ENCODE measurements at regions not wholly inside any gene's neighbourhood (a gene's known extent, or its start where the extent isn't known, plus 50 kb on each side); places are given as distances from the start of the nearest gene placed in this dataset.
"Not testable (repeated sequence)": the region's sequence is repeated elsewhere in the genome, so short reads cannot be mapped to it uniquely, and the experiment has no call there.

DNA sequence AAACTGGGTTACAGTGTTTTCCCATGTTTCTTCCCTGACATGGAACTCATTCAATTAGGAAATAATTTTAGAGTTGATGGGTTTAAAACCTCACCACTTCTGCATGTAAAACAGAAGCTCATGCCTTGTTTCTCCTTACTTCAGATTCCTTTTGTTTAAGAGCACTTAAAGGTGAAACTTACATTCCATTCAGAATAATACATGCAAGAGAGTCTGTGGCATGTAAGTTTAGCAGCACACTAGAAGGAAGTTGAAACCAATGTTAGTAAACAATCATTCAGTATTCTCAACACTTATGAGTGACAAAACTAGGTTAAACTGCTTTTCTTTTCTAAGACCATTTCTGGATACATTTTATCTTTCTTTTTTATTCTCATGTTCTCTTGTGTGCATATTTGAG, 495.6 kb upstream of the PTCHD4 start:
- no peaks in the 10 kb centered on the region for H3K27me3 ChIP-seq (ENCODE audit: low read length)

GRCh38 chr6:48597951-48598350, 487.0 kb upstream of the PTCHD4 start:
- Histone ChIP-seq H3K9ac (ENCODE audit: low read length) (no peak overlapping the region), H2AFZ (ENCODE audit: low read depth, low read length, severe bottlenecking) (no peak overlapping the region), H3K27me3 (ENCODE audit: low read length) (no peaks in the 10 kb centered on the region), H3K79me2 (ENCODE audit: insufficient read depth, low read length) (no peaks in the 10 kb centered on the region), H3K4me3 (ENCODE audit: insufficient read depth, low read length, poor library complexity, severe bottlenecking) (no peak overlapping the region), H3K9me3 (ENCODE audit: insufficient read depth, low read length) (no peaks in the 10 kb centered on the region), H3K4me2 (ENCODE audit: low read depth, low read length, poor library complexity, severe bottlenecking) (no peak overlapping the region), H3K9me2 (replicated peaks; ENCODE audit: insufficient read depth, low read length) (no peaks in the 10 kb centered on the region), H3F3A (ENCODE audit: insufficient read depth) (no peaks in the 10 kb centered on the region), H4K20me1 (ENCODE audit: low read depth, low read length) (no peaks in the 10 kb centered on the region), H3K36me3 (ENCODE audit: low read length) (no peaks in the 10 kb centered on the region), H3K27ac (ENCODE audit: low read depth, low read length) (no peak overlapping the region)
- TF ChIP-seq, protein P1, sequence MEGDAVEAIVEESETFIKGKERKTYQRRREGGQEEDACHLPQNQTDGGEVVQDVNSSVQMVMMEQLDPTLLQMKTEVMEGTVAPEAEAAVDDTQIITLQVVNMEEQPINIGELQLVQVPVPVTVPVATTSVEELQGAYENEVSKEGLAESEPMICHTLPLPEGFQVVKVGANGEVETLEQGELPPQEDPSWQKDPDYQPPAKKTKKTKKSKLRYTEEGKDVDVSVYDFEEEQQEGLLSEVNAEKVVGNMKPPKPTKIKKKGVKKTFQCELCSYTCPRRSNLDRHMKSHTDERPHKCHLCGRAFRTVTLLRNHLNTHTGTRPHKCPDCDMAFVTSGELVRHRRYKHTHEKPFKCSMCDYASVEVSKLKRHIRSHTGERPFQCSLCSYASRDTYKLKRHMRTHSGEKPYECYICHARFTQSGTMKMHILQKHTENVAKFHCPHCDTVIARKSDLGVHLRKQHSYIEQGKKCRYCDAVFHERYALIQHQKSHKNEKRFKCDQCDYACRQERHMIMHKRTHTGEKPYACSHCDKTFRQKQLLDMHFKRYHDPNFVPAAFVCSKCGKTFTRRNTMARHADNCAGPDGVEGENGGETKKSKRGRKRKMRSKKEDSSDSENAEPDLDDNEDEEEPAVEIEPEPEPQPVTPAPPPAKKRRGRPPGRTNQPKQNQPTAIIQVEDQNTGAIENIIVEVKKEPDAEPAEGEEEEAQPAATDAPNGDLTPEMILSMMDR (IDR thresholded peaks at IDR 0.05; ENCODE audit: insufficient read depth, low read length, poor library complexity, severe bottlenecking) = no peak
- TF ChIP-seq EZH2phosphoT487 (conservative IDR thresholded peaks at IDR 0.05; ENCODE audit: low read length) = no peak

More for the DNA sequence above, 495.6 kb upstream of the PTCHD4 start:
- Histone ChIP-seq H4K20me1 (ENCODE audit: low read depth, low read length) (no peaks in the 10 kb centered on the region), H3K9ac (ENCODE audit: low read length) (no peak overlapping the region), H2AFZ (ENCODE audit: low read depth, low read length, severe bottlenecking) (no peak overlapping the region), H3K4me2 (ENCODE audit: low read depth, low read length, poor library complexity, severe bottlenecking) (no peak overlapping the region), H3F3A (ENCODE audit: insufficient read depth) (no peaks in the 10 kb centered on the region), H3K27ac (ENCODE audit: low read depth, low read length) (no peak overlapping the region), H3K79me2 (ENCODE audit: insufficient read depth, low read length) (no peaks in the 10 kb centered on the region), H3K4me3 (ENCODE audit: insufficient read depth, low read length, poor library complexity, severe bottlenecking) (no peak overlapping the region), H3K36me3 (ENCODE audit: low read length) (no peaks in the 10 kb centered on the region), H3K9me3 (ENCODE audit: insufficient read depth, low read length) (no peaks in the 10 kb centered on the region), H3K9me2 (replicated peaks; ENCODE audit: insufficient read depth, low read length) (no peaks in the 10 kb centered on the region)
- TF ChIP-seq EZH2phosphoT487 (conservative IDR thresholded peaks at IDR 0.05; ENCODE audit: low read length) = no peak
- TF ChIP-seq, protein P1 (IDR thresholded peaks at IDR 0.05; ENCODE audit: insufficient read depth, low read length, poor library complexity, severe bottlenecking) = no peak

- no peak for TF ChIP-seq EZH2phosphoT487 (conservative IDR thresholded peaks at IDR 0.05; ENCODE audit: low read length)
- H3K79me2 ChIP-seq (ENCODE audit: insufficient read depth, low read length) = no peaks in the 10 kb centered on the region
- H3K4me3 ChIP-seq (ENCODE audit: insufficient read depth, low read length, poor library complexity, severe bottlenecking) = no peak overlapping the region
- no peak overlapping the region for H3K27ac ChIP-seq (ENCODE audit: low read depth, low read length)
- no peaks in the 10 kb centered on the region for H3K36me3 ChIP-seq (ENCODE audit: low read length)
- no peaks in the 10 kb centered on the region for H3K9me3 ChIP-seq (ENCODE audit: insufficient read depth, low read length)
- no peaks in the 10 kb centered on the region for H4K20me1 ChIP-seq (ENCODE audit: low read depth, low read length)
- H3F3A ChIP-seq (ENCODE audit: insufficient read depth) = no peaks in the 10 kb centered on the region
- no peak overlapping the region for H3K4me2 ChIP-seq (ENCODE audit: low read depth, low read length, poor library complexity, severe bottlenecking)
- no peaks in the 10 kb centered on the region for H3K9me2 ChIP-seq (replicated peaks; ENCODE audit: insufficient read depth, low read length)
- no peak overlapping the region for H2AFZ ChIP-seq (ENCODE audit: low read depth, low read length, severe bottlenecking)
- no peaks in the 10 kb centered on the region for H3K27me3 ChIP-seq (ENCODE audit: low read length)
- H3K9ac ChIP-seq (ENCODE audit: low read length) = no peak overlapping the region
Measured at GRCh38 chr6:48596830-48597229, 485.8 kb upstream of the PTCHD4 start.

- not testable (repeated sequence) for H3K27ac ChIP-seq (ENCODE audit: low read depth, low read length); H2AFZ ChIP-seq (ENCODE audit: low read depth, low read length, severe bottlenecking); H3K9me3 ChIP-seq (ENCODE audit: insufficient read depth, low read length); H3K4me3 ChIP-seq (ENCODE audit: insufficient read depth, low read length, poor library complexity, severe bottlenecking); H3F3A ChIP-seq (ENCODE audit: insufficient read depth); H3K36me3 ChIP-seq (ENCODE audit: low read length); H3K27me3 ChIP-seq (ENCODE audit: low read length); H3K4me2 ChIP-seq (ENCODE audit: low read depth, low read length, poor library complexity, severe bottlenecking); H3K9me2 ChIP-seq (replicated peaks; ENCODE audit: insufficient read depth, low read length); H3K79me2 ChIP-seq (ENCODE audit: insufficient read depth, low read length); H3K9ac ChIP-seq (ENCODE audit: low read length); H4K20me1 ChIP-seq (ENCODE audit: low read depth, low read length)
Measured at GRCh38 chr6:48591158-48591557, 480.2 kb upstream of the PTCHD4 start.
